ENCODE measurements at regions not wholly inside any gene's neighbourhood (a gene's known extent, or its start where the extent isn't known, plus 50 kb on each side); places are given as distances from the start of the nearest gene placed in this dataset.

DNA sequence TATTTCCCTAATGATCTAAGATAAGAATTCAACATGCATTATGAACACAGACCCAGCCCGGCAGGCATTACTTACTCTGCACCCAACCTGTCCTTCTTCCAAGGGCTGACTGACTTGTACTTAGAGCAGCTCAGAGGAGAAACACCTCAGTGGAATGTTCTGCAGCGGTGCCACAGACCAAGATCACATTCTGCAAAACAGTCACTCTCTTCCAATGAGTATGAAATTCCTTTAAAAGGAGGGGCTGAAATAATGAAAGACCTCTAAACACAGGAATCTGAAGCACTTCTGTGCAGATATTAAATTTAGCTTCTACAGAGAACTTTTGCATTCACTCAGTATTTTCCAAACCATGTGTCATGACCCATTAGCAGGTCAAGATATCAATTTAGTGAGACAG, 172.9 kb downstream of the ZDHHC21 start:
- H3K27me3 ChIP-seq (ENCODE audit: control insufficient read depth, insufficient read depth, low read length) = no peaks in the 10 kb centered on the region
- no peaks in the 10 kb centered on the region for H3K36me3 ChIP-seq (ENCODE audit: control insufficient read depth, insufficient read depth, low read length)
- no peaks in the 10 kb centered on the region for H3K9me3 ChIP-seq (ENCODE audit: control insufficient read depth, insufficient read depth, low read length)
- no peak overlapping the region for H3K4me3 ChIP-seq (ENCODE audit: low read length)
- DNase-seq (ENCODE audit: low read depth, low spot score) = no peak
- 0 out of 2 replicates have a peak, but pooled peaks cover 1% of the 10 kb centered on the region for H3K4me1 ChIP-seq (ENCODE audit: control insufficient read depth, insufficient read depth, low read length)
- H3K27ac ChIP-seq (ENCODE audit: low read length) = no peak overlapping the region
- WGBS (ENCODE audit: insufficient coverage, insufficient read length) = no CpG with 5 or more reads among the region's 2 CpGs

DNA sequence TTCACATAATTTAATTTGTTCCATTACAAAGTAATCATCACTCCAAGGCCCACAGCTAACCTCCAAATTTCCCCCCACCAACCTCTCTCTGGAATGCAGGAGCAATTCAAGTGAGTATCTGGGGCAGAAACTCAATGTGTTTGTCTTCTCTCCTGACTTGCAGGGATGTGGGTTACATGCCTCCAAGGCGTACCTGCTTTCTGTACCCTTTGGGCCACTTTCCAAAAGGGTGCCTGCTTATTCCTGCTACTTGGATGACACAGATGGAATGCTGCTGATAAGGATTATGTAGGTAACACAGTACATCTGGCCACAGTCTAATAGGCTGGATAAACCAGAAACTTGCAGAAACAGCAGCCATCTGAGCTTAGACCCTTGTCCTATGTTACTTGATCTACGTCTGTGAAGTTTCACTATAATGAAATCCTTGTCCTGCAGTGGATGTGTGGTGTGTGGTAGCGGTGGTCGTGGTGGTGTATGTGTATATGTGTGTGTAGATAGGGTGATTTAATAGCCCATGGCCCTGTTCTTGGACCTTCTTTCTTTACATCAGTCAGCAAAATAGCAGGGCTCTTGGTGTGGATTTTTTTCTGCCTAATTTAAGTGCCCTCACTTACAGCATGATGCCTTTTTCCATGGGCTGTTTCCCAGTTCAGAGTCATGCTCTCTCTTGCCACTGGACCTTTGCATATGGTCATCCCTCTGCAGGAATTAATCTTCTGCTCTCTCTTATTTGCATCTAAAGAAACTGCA, 175.9 kb downstream of the ZDHHC21 start:
- Histone ChIP-seq H3K27me3 (ENCODE audit: control insufficient read depth, insufficient read depth, low read length) (no peaks in the 10 kb centered on the region), H3K9me3 (ENCODE audit: control insufficient read depth, insufficient read depth, low read length) (no peaks in the 10 kb centered on the region), H3K36me3 (ENCODE audit: control insufficient read depth, insufficient read depth, low read length) (no peaks in the 10 kb centered on the region), H3K4me3 (ENCODE audit: low read length) (no peak overlapping the region), H3K4me1 (ENCODE audit: control insufficient read depth, insufficient read depth, low read length) (0 out of 2 replicates have a peak, but pooled peaks cover 1% of the 10 kb centered on the region), H3K27ac (ENCODE audit: low read length) (no peak overlapping the region)
- no peak for DNase-seq (ENCODE audit: low read depth, low spot score)
- no CpG with 5 or more reads among the region's 4 CpGs for WGBS (ENCODE audit: insufficient coverage, insufficient read length)

DNA sequence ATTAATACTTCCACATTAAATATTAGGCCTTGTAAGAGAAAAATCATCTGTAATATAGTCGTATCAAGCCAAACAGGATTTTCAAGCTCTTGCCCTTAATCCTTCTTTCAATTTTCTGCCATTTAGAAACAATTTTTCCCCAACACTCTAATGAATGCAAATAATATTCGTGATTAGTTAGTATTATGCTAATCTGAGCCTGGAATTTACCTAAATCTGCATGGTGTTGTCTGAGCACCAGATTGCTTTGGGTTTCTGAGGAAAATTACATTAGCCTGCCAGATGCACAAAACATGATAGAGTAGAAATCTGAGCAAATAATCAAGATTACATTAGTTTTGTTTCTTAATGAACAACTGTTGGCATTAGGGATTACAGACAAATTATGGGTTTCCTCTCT, 176.6 kb downstream of the ZDHHC21 start:
- Histone ChIP-seq H3K27me3 (ENCODE audit: control insufficient read depth, insufficient read depth, low read length) (no peaks in the 10 kb centered on the region), H3K9me3 (ENCODE audit: control insufficient read depth, insufficient read depth, low read length) (no peaks in the 10 kb centered on the region), H3K4me1 (ENCODE audit: control insufficient read depth, insufficient read depth, low read length) (0 out of 2 replicates have a peak, but pooled peaks cover 1% of the 10 kb centered on the region), H3K4me3 (ENCODE audit: low read length) (no peak overlapping the region), H3K27ac (ENCODE audit: low read length) (no peak overlapping the region), H3K36me3 (ENCODE audit: control insufficient read depth, insufficient read depth, low read length) (no peaks in the 10 kb centered on the region)
- WGBS (ENCODE audit: insufficient coverage, insufficient read length) = no CpG with 5 or more reads among the region's 2 CpGs
- no peak for DNase-seq (ENCODE audit: low read depth, low spot score)

DNA sequence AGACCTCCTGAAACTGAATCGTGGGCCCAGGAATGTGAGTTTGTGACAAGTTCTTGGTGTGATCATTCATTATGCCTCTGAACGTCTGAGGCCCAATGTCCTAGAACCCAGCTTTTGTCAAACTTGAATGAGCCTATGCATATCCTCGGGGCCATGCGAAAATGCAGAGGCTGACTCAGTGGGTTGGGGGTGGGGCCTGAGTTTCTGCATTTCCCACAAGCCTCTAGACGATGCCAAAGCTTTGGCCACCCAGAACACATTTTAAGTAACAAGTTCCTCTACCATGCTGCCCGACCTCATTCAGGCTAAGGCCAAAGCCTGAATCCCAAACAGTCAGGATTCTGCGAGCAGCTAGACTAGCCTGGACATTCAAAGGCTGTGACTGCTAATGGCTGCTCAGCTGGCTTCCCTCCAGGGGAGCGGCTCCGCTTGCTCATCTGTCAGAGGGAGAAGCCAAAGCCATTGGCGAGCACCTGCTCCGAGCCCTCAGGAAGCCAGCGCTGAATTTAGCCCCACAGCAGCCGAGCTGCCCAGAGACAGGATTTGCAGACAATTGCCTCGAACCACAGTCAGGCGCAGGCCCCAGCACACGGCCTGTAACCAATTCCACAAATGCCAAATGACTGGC, 177.5 kb downstream of the ZDHHC21 start:
- peak; percentile 41 for DNase-seq (ENCODE audit: low read depth, low spot score)
- Histone ChIP-seq H3K36me3 (ENCODE audit: control insufficient read depth, insufficient read depth, low read length) (no peaks in the 10 kb centered on the region), H3K4me1 (ENCODE audit: control insufficient read depth, insufficient read depth, low read length) (0 out of 2 replicates have a peak, but pooled peaks cover 1% of the 10 kb centered on the region), H3K9me3 (ENCODE audit: control insufficient read depth, insufficient read depth, low read length) (no peaks in the 10 kb centered on the region), H3K27ac (ENCODE audit: low read length) (no peak overlapping the region), H3K4me3 (ENCODE audit: low read length) (no peak overlapping the region), H3K27me3 (ENCODE audit: control insufficient read depth, insufficient read depth, low read length) (no peaks in the 10 kb centered on the region)
- WGBS (ENCODE audit: insufficient coverage, insufficient read length) = no CpG with 5 or more reads among the region's 16 CpGs

DNA sequence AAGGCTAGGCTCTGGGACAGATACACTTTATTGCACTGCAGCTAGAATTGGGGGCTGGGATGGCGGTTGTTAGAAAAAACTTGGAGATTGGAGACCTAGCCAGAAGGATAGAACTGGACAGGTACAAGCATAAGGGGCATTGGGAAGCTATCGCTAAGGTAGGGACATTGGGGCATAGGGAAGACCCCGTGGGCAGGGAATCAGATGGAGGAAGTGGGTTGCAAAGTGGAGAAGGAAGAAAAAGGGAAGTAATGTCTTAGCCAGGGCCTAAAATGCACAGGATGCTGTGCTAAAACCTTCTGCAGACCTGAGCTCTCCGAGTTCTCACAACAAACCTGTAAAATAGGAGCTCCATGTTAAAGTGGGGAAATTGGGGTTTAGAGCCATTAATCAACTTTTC, 178.2 kb downstream of the ZDHHC21 start:
- H3K4me3 ChIP-seq (ENCODE audit: low read length) = no peak overlapping the region
- no peak for DNase-seq (ENCODE audit: low read depth, low spot score)

DNA sequence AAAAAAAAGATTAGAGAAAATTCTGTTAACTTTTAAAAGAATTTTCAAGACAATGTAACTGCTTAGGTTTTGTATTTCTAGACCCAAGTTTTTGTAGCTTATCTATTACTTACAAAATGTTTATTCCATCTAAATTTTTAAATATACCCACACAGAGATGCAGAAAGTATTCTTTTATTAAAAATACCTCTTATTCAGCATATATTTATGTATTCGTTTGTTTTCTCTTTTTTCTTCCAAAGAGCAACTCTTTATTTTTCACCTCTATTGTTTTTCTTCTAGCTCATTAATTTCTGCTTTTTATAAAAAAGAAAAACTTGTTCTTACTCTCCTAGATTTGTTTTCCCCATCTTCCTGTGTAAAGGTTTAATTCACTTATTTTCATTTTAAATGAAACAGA, 180.3 kb downstream of the ZDHHC21 start:
- Histone ChIP-seq H3K36me3 (ENCODE audit: control insufficient read depth, insufficient read depth, low read length) (no peaks in the 10 kb centered on the region), H3K4me3 (ENCODE audit: low read length) (no peak overlapping the region)
- WGBS (ENCODE audit: insufficient coverage, insufficient read length) = no CpG with 5 or more reads among the region's 1 CpG

More for the DNA sequence above, 178.2 kb downstream of the ZDHHC21 start:
- H3K9me3 ChIP-seq (ENCODE audit: control insufficient read depth, insufficient read depth, low read length) = no peaks in the 10 kb centered on the region
- H3K27ac ChIP-seq (ENCODE audit: low read length) = no peak overlapping the region
- H3K36me3 ChIP-seq (ENCODE audit: control insufficient read depth, insufficient read depth, low read length) = no peaks in the 10 kb centered on the region
- H3K27me3 ChIP-seq (ENCODE audit: control insufficient read depth, insufficient read depth, low read length) = no peaks in the 10 kb centered on the region
- no CpG with 5 or more reads among the region's 4 CpGs for WGBS (ENCODE audit: insufficient coverage, insufficient read length)
- 0 out of 2 replicates have a peak, but pooled peaks cover 1% of the 10 kb centered on the region for H3K4me1 ChIP-seq (ENCODE audit: control insufficient read depth, insufficient read depth, low read length)

DNA sequence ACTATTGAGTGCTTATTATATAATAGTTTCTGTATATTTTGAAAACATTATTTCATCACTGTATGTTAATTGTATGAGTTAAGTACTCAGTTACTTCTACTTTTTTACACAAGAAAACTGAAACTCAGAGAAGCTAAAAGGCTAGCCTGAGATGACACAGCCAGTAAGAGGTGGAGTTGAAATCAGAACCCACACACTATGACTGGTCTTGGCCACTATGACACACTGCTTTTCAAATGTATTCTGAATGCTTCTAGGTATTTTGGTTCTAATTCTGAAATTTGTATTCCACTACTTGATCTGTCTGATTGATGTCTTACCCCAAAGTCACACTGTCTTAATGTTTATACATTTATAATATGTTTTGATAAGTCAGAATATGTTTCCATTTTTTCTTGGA, 181.8 kb downstream of the ZDHHC21 start:
- Histone ChIP-seq H3K27ac (ENCODE audit: low read length) (no peak overlapping the region), H3K4me1 (ENCODE audit: control insufficient read depth, insufficient read depth, low read length) (0 out of 2 replicates have a peak, but pooled peaks cover 1% of the 10 kb centered on the region), H3K9me3 (ENCODE audit: control insufficient read depth, insufficient read depth, low read length) (no peaks in the 10 kb centered on the region), H3K36me3 (ENCODE audit: control insufficient read depth, insufficient read depth, low read length) (no peaks in the 10 kb centered on the region), H3K27me3 (ENCODE audit: control insufficient read depth, insufficient read depth, low read length) (no peaks in the 10 kb centered on the region), H3K4me3 (ENCODE audit: low read length) (no peak overlapping the region)
- DNase-seq (ENCODE audit: low read depth, low spot score) = no peak

More for the DNA sequence above, 180.3 kb downstream of the ZDHHC21 start:
- Histone ChIP-seq H3K27ac (ENCODE audit: low read length) (no peak overlapping the region), H3K9me3 (ENCODE audit: control insufficient read depth, insufficient read depth, low read length) (no peaks in the 10 kb centered on the region), H3K4me1 (ENCODE audit: control insufficient read depth, insufficient read depth, low read length) (0 out of 2 replicates have a peak, but pooled peaks cover 1% of the 10 kb centered on the region), H3K27me3 (ENCODE audit: control insufficient read depth, insufficient read depth, low read length) (no peaks in the 10 kb centered on the region)
- DNase-seq (ENCODE audit: low read depth, low spot score) = no peak

DNA sequence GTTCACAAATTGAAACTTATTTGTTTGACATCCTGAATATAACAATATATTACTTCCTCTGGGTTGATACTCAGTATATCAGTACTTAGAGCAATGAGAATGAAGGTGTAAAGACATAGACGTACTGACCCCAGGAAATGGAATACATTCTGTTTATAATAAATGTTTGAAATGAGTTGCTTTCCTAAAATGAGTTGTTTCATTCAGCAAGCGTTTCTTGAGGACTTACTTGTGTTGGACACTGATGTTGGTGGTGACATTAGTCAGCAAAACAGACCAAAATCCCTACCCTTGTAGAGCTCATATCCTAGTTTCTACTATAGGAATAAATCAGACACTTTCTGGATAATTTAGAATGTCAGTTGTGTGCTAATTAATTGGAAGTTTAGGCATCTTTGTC, 184.3 kb downstream of the ZDHHC21 start:
- no peak for DNase-seq (ENCODE audit: low read depth, low spot score)
- no peaks in the 10 kb centered on the region for H3K36me3 ChIP-seq (ENCODE audit: control insufficient read depth, insufficient read depth, low read length)
- no CpG with 5 or more reads among the region's 2 CpGs for WGBS (ENCODE audit: insufficient coverage, insufficient read length)
- no peak overlapping the region for H3K27ac ChIP-seq (ENCODE audit: low read length)
- no peak overlapping the region for H3K4me3 ChIP-seq (ENCODE audit: low read length)
- no peaks in the 10 kb centered on the region for H3K9me3 ChIP-seq (ENCODE audit: control insufficient read depth, insufficient read depth, low read length)
- H3K4me1 ChIP-seq (ENCODE audit: control insufficient read depth, insufficient read depth, low read length) = 0 out of 2 replicates have a peak, but pooled peaks cover 1% of the 10 kb centered on the region
- no peaks in the 10 kb centered on the region for H3K27me3 ChIP-seq (ENCODE audit: control insufficient read depth, insufficient read depth, low read length)

DNA sequence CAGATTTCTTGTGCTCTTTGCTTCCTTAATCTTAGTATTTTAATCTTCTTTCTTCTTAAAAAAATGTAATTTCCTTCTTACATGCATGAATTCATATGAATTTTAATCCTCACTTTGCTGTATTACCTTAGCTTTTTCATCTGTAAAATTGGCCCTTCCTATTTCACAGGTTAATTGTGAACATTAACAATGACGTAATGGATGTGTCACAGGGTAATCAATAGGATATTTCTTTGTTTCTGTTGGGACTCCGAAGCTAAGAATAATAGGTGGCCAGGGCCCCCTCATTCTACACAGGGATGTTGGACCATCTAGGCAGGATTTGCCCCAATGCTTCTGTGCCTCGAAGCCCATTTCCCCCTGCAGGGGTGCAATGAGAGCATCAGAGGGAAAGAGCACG, 187.4 kb upstream of the NFIB start:
- Histone ChIP-seq H3K36me3 (ENCODE audit: control insufficient read depth, insufficient read depth, low read length) (no peaks in the 10 kb centered on the region), H3K4me3 (ENCODE audit: low read length) (no peak overlapping the region), H3K27ac (ENCODE audit: low read length) (no peak overlapping the region), H3K9me3 (ENCODE audit: control insufficient read depth, insufficient read depth, low read length) (no peaks in the 10 kb centered on the region), H3K27me3 (ENCODE audit: control insufficient read depth, insufficient read depth, low read length) (no peaks in the 10 kb centered on the region), H3K4me1 (ENCODE audit: control insufficient read depth, insufficient read depth, low read length) (0 out of 2 replicates have a peak, but pooled peaks cover 1% of the 10 kb centered on the region)
- no peak for DNase-seq (ENCODE audit: low read depth, low spot score)
- WGBS (ENCODE audit: insufficient coverage, insufficient read length) = no CpG with 5 or more reads among the region's 4 CpGs

DNA sequence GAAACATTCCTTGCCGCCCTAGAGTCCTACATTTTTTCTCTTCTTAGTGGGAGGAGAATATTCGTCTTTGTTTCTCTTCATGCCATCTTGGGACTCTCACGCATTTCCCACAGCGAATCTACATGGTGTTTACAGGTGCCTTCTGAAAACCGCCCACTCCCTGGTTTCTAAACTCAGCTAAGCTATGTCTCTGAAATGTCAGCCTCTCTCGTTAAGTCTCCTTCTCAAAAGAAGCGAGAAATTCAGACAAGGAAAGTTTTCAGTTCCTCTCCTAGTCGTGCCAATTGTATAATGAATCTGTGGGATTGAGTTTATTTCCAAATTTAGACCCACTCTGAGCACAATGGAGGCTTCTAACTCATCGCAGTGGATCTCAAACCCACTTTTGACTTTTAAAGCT, 186.8 kb upstream of the NFIB start:
- H3K4me3 ChIP-seq (ENCODE audit: low read length) = no peak overlapping the region
- 0 out of 2 replicates have a peak, but pooled peaks cover 1% of the 10 kb centered on the region for H3K4me1 ChIP-seq (ENCODE audit: control insufficient read depth, insufficient read depth, low read length)
- H3K9me3 ChIP-seq (ENCODE audit: control insufficient read depth, insufficient read depth, low read length) = no peaks in the 10 kb centered on the region
- H3K36me3 ChIP-seq (ENCODE audit: control insufficient read depth, insufficient read depth, low read length) = no peaks in the 10 kb centered on the region
- DNase-seq (ENCODE audit: low read depth, low spot score) = no peak
- H3K27ac ChIP-seq (ENCODE audit: low read length) = no peak overlapping the region
- H3K27me3 ChIP-seq (ENCODE audit: control insufficient read depth, insufficient read depth, low read length) = no peaks in the 10 kb centered on the region
- WGBS (ENCODE audit: insufficient coverage, insufficient read length) = no CpG with 5 or more reads among the region's 9 CpGs
